Muscle layer of duodenum (tissue), 2 donors: ENCODE measurements at regions not wholly inside any gene's neighbourhood (a gene's known extent, or its start where the extent isn't known, plus 50 kb on each side); places are given as distances from the start of the nearest gene placed in this dataset.
"Not testable (repeated sequence)": the region's sequence is repeated elsewhere in the genome, so short reads cannot be mapped to it uniquely, and the experiment has no call there.

Experiments used
- H3K27ac ChIP-seq: one replicate; pipeline ENCODE4 v1.7.0; 2013; ENCODE audit warnings: mild to moderate bottlenecking, low read length
- H3K27me3 ChIP-seq: one replicate; pipeline ENCODE4 v1.7.0; 2013; ENCODE audit warnings: low read depth, mild to moderate bottlenecking, control low read depth, low read length
- H3K36me3 ChIP-seq, 2 donors: one replicate each; pipeline ENCODE4 v1.7.0; 2013; ENCODE audit warnings: low read length in 2 of 2, control low read depth in 1 of 2, mild to moderate bottlenecking in 1 of 2; ENCODE audit not compliant: insufficient read depth in 2 of 2, control insufficient read depth in 1 of 2
- H3K4me1 ChIP-seq, 2 donors: one replicate each; pipeline ENCODE4 v1.7.0; 2013; ENCODE audit warnings: low read length in 2 of 2, mild to moderate bottlenecking in 2 of 2, control low read depth in 1 of 2, moderate library complexity in 1 of 2; ENCODE audit not compliant: insufficient read depth in 2 of 2, control insufficient read depth in 1 of 2
- H3K4me3 ChIP-seq, 2 donors: one replicate each; pipeline ENCODE4 v1.7.0; 2013; ENCODE audit warnings: low read length in 2 of 2, low read depth in 1 of 2, mild to moderate bottlenecking in 1 of 2
- H3K9me3 ChIP-seq, 2 donors: one replicate each; pipeline ENCODE4 v1.7.0; 2013; ENCODE audit warnings: low read length in 2 of 2, control low read depth in 1 of 2, mild to moderate bottlenecking in 1 of 2; ENCODE audit not compliant: control insufficient read depth in 1 of 2
- donor health status: healthy.

- Histone ChIP-seq H3K36me3 (no peaks in the 10 kb centered on the region), H3K27ac (no peak overlapping the region), H3K4me3 (no peak overlapping the region), H3K4me1 (peaks cover 0 to 6% of the 10 kb centered on the region in 2 donors), H3K27me3 (no peaks in the 10 kb centered on the region), H3K9me3 (no peaks in the 10 kb centered on the region)
Measured at GRCh38 chr4:128452415-128452814, 164.8 kb upstream of the PGRMC2 start.

GRCh38 chr4:128451270-128451905, 163.8 kb upstream of the PGRMC2 start:
- Histone ChIP-seq H3K4me3 (no peak overlapping the region), H3K27ac (no peak overlapping the region), H3K27me3 (no peaks in the 10 kb centered on the region), H3K4me1 (peaks cover 0 to 6% of the 10 kb centered on the region in 2 donors), H3K36me3 (no peaks in the 10 kb centered on the region), H3K9me3 (no peaks in the 10 kb centered on the region)

- no peak overlapping the region for H3K4me3 ChIP-seq
- peaks cover 0 to 6% of the 10 kb centered on the region in 2 donors for H3K4me1 ChIP-seq
- H3K27me3 ChIP-seq, result no peaks in the 10 kb centered on the region
- H3K36me3 ChIP-seq, result no peaks in the 10 kb centered on the region
- no peak overlapping the region for H3K27ac ChIP-seq
- peaks cover 0 to under 1% of the 10 kb centered on the region in 2 donors for H3K9me3 ChIP-seq
Measured at GRCh38 chr4:128450326-128451120, 162.9 kb upstream of the PGRMC2 start.

- Histone ChIP-seq H3K4me3 (no peak overlapping the region), H3K27me3 (no peaks in the 10 kb centered on the region), H3K27ac (no peak overlapping the region), H3K36me3 (no peaks in the 10 kb centered on the region), H3K9me3 (peaks cover 0 to 10% of the 10 kb centered on the region in 2 donors), H3K4me1 (peaks cover 0 to 4% of the 10 kb centered on the region in 2 donors)
Measured at GRCh38 chr4:128449251-128449650, 161.6 kb upstream of the PGRMC2 start.

- no peaks in the 10 kb centered on the region for H3K36me3 ChIP-seq
- H3K27ac ChIP-seq, result no peak overlapping the region
- no peaks in the 10 kb centered on the region for H3K27me3 ChIP-seq
- H3K9me3 ChIP-seq, result peaks cover 0 to 15% of the 10 kb centered on the region in 2 donors
- H3K4me1 ChIP-seq, result no peaks in the 10 kb centered on the region
- no peak overlapping the region for H3K4me3 ChIP-seq
Measured at GRCh38 chr4:128444544-128445302, 157.1 kb upstream of the PGRMC2 start.

GRCh38 chr4:128440923-128441322, 153.3 kb upstream of the PGRMC2 start:
- Histone ChIP-seq H3K27me3 (no peaks in the 10 kb centered on the region), H3K27ac (no peak overlapping the region), H3K36me3 (no peaks in the 10 kb centered on the region), H3K9me3 (peaks cover 0 to 18% of the 10 kb centered on the region in 2 donors), H3K4me3 (no peak overlapping the region), H3K4me1 (no peaks in the 10 kb centered on the region)

- not testable (repeated sequence) for H3K4me3 ChIP-seq, H3K27ac ChIP-seq
Measured at GRCh38 chr4:128437023-128437422, 149.4 kb upstream of the PGRMC2 start.

GRCh38 chr4:128429023-128429613, 141.5 kb upstream of the PGRMC2 start:
- H3K27ac ChIP-seq, H3K4me3 ChIP-seq, H3K36me3 ChIP-seq, H3K9me3 ChIP-seq, H3K27me3 ChIP-seq, H3K4me1 ChIP-seq: not testable (repeated sequence)

More at GRCh38 chr4:128437023-128437422, 149.4 kb upstream of the PGRMC2 start:
- H3K36me3 ChIP-seq, H3K9me3 ChIP-seq, H3K27me3 ChIP-seq, H3K4me1 ChIP-seq: not testable (repeated sequence)

GRCh38 chr4:128428397-128428796, 140.8 kb upstream of the PGRMC2 start:
- Histone ChIP-seq H3K27me3 (no peaks in the 10 kb centered on the region), H3K4me3 (no peak overlapping the region), H3K36me3 (no peaks in the 10 kb centered on the region), H3K4me1 (peaks cover 0 to 5% of the 10 kb centered on the region in 2 donors), H3K9me3 (no peaks in the 10 kb centered on the region), H3K27ac (no peak overlapping the region)

GRCh38 chr4:128427832-128428366, 140.3 kb upstream of the PGRMC2 start:
- Histone ChIP-seq H3K4me1 (peaks cover 0 to 5% of the 10 kb centered on the region in 2 donors), H3K27ac (no peak overlapping the region), H3K4me3 (no peak overlapping the region), H3K27me3 (no peaks in the 10 kb centered on the region), H3K9me3 (no peaks in the 10 kb centered on the region), H3K36me3 (no peaks in the 10 kb centered on the region)
